ENCODE measurements at regions not wholly inside any gene's neighbourhood (a gene's known extent, or its start where the extent isn't known, plus 50 kb on each side); places are given as distances from the start of the nearest gene placed in this dataset.

DNA sequence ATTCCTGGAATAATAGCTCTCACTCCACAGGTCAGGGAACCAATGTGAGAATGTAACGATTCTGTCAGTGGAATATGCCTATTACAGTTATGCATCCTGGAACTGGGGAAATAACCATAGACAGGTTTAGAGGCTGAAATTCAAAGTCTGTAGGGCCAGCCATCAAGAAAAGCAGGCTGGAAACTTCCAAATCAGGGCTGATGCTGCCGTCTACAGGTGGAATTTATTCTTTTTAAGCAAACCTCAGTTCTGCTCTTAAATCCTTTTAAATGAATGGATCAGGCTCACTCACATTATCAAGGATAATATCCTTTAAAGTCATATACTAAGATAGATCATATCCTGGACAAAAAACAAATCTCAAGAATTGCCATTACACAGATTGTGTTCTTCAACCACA, 699.8 kb downstream of the NR2F2 start:
- no peak overlapping the region for H3K4me3 ChIP-seq (replicated peaks; ENCODE audit: low read depth, low read length)
- DNase-seq (ENCODE audit: extremely low read depth, low read depth): no peak
- TF ChIP-seq CTCF (IDR thresholded peaks at IDR 0.05; ENCODE audit: low read depth, low read length, missing control alignments): no peak

GRCh38 chr15:97036301-97036700, 705.8 kb downstream of the NR2F2 start:
- no peak overlapping the region for H3K4me3 ChIP-seq (replicated peaks; ENCODE audit: low read depth, low read length)
- no peak for TF ChIP-seq CTCF (IDR thresholded peaks at IDR 0.05; ENCODE audit: low read depth, low read length, missing control alignments)
- no peak for DNase-seq (ENCODE audit: extremely low read depth, low read depth)

GRCh38 chr15:97037080-97037479, 706.6 kb downstream of the NR2F2 start:
- TF ChIP-seq CTCF (IDR thresholded peaks at IDR 0.05; ENCODE audit: low read depth, low read length, missing control alignments): no peak
- DNase-seq (ENCODE audit: extremely low read depth, low read depth): no peak
- H3K4me3 ChIP-seq (replicated peaks; ENCODE audit: low read depth, low read length): no peak overlapping the region

DNA sequence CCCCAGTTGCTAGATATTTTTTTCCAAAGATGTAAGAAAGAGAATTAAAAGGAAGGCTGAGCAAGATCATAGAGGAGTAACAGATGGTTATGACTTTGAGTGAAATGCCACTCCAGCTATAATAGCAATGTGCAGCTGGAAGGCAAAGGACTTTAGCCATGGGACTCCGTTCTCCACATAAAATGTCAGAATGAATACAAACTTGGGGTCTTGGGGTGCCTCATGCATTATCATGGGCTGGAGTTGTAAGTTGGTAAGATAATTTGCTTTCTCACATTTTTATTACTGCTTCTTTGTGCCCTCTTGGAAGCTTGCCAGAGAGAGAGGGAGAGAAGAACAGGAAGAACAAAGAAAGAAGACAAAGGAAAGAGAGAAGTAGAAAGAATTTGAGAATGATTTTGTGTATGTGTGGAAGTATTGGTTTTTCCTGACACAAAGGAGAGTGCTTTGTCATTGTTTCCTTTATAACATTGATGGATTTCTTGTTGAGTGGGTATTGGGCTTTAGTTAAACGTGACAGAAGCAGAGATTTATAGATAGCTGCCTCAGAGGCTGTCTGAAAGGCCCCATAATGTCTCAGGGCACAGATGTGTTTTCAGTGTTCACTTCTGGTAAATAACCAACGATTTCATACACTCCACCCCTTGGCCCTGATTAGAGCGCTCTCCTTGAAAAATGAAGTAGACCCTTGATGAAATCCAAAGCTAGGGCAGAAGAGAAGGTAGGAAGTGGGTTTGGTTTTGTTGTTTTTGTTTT, 715.3 kb downstream of the NR2F2 start:
- H3K4me3 ChIP-seq (replicated peaks; ENCODE audit: low read depth, low read length): no peak overlapping the region
- no peak for DNase-seq (ENCODE audit: extremely low read depth, low read depth)
- TF ChIP-seq CTCF (IDR thresholded peaks at IDR 0.05; ENCODE audit: low read depth, low read length, missing control alignments): no peak

DNA sequence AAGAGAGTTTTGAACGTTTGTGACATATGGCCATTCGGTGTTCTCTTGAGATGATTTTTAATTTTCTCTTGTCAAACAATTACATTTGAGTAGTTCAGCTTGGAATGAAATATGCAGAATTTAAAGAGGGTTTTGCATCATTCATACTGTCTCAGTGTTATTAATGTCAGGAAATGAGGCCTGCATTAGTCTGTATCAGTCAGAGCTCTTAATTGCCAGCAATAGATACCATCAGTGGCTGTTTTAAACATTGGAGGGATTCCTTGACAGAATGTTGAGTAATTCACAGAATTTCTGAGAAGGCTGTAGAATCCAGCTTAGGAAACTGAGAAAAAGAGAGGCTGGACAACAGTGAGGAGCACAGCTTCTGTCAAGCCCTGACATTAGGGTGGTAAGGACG, 722.0 kb downstream of the NR2F2 start:
- no peak for DNase-seq (ENCODE audit: extremely low read depth, low read depth)
- no peak for TF ChIP-seq CTCF (IDR thresholded peaks at IDR 0.05; ENCODE audit: low read depth, low read length, missing control alignments)
- no peak overlapping the region for H3K4me3 ChIP-seq (replicated peaks; ENCODE audit: low read depth, low read length)

DNA sequence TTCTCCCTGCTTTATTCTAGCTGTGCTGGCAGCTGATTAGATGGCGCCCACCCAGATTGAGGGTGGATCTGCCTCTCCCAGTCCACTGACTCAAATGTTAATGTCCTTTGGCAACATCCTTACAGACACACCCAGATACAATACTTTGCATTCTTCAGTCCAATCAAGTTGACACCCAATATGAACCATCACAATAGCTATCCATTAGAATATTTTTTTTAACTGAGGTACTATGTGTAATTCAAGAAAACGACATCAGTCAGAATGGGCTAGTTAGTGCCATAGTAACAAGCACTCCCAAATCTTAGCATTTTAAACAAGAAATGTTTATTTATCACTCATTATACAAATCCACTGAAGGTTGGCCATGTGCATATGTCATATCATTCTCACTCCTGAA, 723.1 kb downstream of the NR2F2 start:
- DNase-seq (ENCODE audit: extremely low read depth, low read depth): no peak
- H3K4me3 ChIP-seq (replicated peaks; ENCODE audit: low read depth, low read length): no peak overlapping the region
- no peak for TF ChIP-seq CTCF (IDR thresholded peaks at IDR 0.05; ENCODE audit: low read depth, low read length, missing control alignments)

DNA sequence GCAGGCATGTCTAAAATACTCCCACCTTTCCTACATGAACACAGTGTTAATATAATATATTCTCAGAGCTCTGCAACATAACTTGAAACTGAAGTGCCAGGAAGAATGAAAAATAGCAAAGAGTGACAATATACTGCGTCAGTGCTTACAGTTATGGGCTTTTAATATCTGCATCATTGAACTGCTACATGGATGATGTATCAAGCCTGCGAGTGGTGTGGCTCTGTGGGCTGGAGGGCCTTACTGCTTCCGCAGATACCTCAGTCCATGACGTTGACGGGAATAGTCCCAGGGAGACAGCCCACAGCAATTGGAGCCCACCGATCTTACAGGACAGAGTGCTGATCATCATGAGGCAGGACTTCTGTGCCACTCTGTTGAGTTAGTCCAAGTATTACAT, 727.0 kb downstream of the NR2F2 start:
- no peak for DNase-seq (ENCODE audit: extremely low read depth, low read depth)
- no peak overlapping the region for H3K4me3 ChIP-seq (replicated peaks; ENCODE audit: low read depth, low read length)
- no peak for TF ChIP-seq CTCF (IDR thresholded peaks at IDR 0.05; ENCODE audit: low read depth, low read length, missing control alignments)

All from HFF-Myc (cell line).